ENCODE measurements at regions not wholly inside any gene's neighbourhood (a gene's known extent, or its start where the extent isn't known, plus 50 kb on each side); places are given as distances from the start of the nearest gene placed in this dataset.

DNA sequence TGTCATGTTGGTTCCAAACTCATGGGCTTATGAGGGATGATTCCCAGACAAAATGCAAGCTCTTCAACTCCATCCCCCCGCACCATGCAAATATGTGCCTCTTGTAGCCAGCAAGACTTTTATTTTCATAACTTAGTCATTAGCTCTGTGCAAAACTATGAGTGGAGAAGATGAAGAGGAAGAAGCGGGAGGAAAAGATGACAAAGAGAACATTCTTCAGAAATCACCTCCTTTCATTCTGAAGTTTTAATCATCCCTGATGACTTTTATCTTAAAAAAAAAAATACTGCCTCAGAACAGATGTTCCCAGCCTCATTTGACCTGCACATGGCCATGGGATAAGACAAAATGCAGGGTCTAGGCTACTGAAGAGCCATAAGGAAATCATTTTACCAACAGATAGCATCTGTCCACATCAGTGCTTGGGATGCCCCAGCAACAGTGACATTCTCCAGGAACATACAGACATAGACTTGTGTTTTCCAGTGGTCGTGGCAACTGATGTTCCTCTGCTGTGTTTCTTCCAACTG is 145.5 kb downstream of the WNT5A start:
- peak; percentile 93 for TF ChIP-seq GATA3 (IDR thresholded peaks at IDR 0.05; ENCODE audit: low read depth, low read length)
- TF ChIP-seq GATA2 (IDR thresholded peaks at IDR 0.05; ENCODE audit: low read depth, low read length): peak; percentile 90

Data from SH-SY5Y (cell line).